Upper lobe of left lung (tissue), 4 donors: ENCODE measurements at regions not wholly inside any gene's neighbourhood (a gene's known extent, or its start where the extent isn't known, plus 50 kb on each side); places are given as distances from the start of the nearest gene placed in this dataset.

Source experiments
- POLR2A ChIP-seq, 4 donors: fragments of 450-650 bp; IDR thresholded peaks; one replicate each; pipeline ENCODE4 v1.5.1; 2016 to 2017; ENCODE audit warnings: antibody characterized with exemption in 4 of 4, mild to moderate bottlenecking in 2 of 4
- POLR2AphosphoS5 ChIP-seq, 2 donors: sonication (generic); formaldehyde crosslinking; IDR thresholded peaks; one replicate each; pipeline ENCODE4 v1.5.1; 2017; ENCODE audit warnings: antibody characterized with exemption in 2 of 2
- TF ChIP-seq, protein P1 (sequence below), 6 experiments: fragments of 450-650 bp in 4 of 6; fragments of 200-600 bp in 2 of 6; sonication (generic) in 2 of 6; IDR thresholded peaks; one replicate each; pipeline ENCODE4 v1.5.1; 2016 to 2019; ENCODE audit warnings: antibody characterized with exemption in 6 of 6

DNA sequence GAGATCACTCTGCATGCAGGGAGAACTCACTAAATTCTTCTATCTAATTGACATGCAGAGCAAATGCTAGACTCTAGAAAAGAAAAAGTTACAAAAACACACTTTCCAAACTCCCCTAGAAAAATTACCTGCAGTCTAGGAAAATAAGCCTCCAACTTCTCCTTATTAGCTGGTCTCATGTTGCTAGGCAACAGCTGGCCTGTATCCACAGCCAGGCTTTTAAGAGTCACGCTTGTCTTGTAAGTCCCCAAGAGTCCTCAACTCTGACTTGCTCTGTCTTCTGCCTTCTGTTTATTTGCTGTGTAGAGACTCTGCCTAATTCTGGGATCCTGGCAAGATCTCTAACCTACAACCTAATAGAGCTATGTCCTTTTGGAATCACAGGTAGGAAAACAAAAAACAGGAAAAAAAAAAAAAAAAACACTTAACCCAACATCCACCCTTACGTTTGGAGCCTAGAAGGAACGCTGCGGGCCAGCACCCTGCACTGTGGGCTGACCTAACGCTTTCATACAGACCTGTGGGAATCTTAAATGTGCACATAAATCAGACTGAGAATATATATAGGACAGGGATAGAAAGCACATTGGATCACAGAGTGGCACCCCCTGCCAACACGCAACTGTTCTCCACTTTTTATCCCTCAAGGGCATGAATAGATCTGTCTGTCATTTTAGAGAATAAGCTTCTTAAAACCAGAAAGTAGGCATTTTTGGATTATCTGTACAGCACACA, 117.0 kb upstream of the PTPRZ1 start:
- TF ChIP-seq, protein P1, sequence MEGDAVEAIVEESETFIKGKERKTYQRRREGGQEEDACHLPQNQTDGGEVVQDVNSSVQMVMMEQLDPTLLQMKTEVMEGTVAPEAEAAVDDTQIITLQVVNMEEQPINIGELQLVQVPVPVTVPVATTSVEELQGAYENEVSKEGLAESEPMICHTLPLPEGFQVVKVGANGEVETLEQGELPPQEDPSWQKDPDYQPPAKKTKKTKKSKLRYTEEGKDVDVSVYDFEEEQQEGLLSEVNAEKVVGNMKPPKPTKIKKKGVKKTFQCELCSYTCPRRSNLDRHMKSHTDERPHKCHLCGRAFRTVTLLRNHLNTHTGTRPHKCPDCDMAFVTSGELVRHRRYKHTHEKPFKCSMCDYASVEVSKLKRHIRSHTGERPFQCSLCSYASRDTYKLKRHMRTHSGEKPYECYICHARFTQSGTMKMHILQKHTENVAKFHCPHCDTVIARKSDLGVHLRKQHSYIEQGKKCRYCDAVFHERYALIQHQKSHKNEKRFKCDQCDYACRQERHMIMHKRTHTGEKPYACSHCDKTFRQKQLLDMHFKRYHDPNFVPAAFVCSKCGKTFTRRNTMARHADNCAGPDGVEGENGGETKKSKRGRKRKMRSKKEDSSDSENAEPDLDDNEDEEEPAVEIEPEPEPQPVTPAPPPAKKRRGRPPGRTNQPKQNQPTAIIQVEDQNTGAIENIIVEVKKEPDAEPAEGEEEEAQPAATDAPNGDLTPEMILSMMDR (IDR thresholded peaks at IDR 0.05): no peak
- TF ChIP-seq POLR2A (IDR thresholded peaks at IDR 0.05) (no peak), POLR2AphosphoS5 (IDR thresholded peaks at IDR 0.05) (no peak)
